Heart right ventricle (tissue), 16 donors: ENCODE measurements at regions not wholly inside any gene's neighbourhood (a gene's known extent, or its start where the extent isn't known, plus 50 kb on each side); places are given as distances from the start of the nearest gene placed in this dataset.
A peak's percentile ranks its signal among the peaks of the same experiment; 100 is the strongest.

Source experiments
- ATAC-seq, 8 donors: fragments of 200-7000 bp; cut with Tn5 transposase; one replicate each; pipeline ENCODE4 v1.9.1; 2020; ENCODE audit warnings: mild to moderate bottlenecking in 8 of 8, moderate library complexity in 8 of 8, moderate number of reproducible peaks in 1 of 8
- DNase-seq, 2 donors: peaks; one replicate each; pipeline ENCODE4 v3.0.0-alpha.2; 2020
- H3K27ac ChIP-seq, 10 donors: fragments of 200-600 bp; sonication (generic) in 2 of 10; one replicate each; pipeline versions ENCODE4 v1.5.0 to v1.8.0; 2020 to 2022; ENCODE audit warnings: mild to moderate bottlenecking in 3 of 10
- H3K27me3 ChIP-seq, 7 donors: fragments of 200-600 bp; one replicate each; pipeline ENCODE4 v1.8.0; 2021 to 2022; ENCODE audit warnings: mild to moderate bottlenecking in 2 of 7
- H3K36me3 ChIP-seq, 9 donors: fragments of 200-600 bp; sonication (generic) in 1 of 9; one replicate each; pipeline versions ENCODE4 v1.5.0 to v1.8.0; 2020 to 2022; ENCODE audit warnings: mild to moderate bottlenecking in 2 of 9
- H3K4me1 ChIP-seq, 9 donors: fragments of 200-600 bp; sonication (generic) in 1 of 9; one replicate each; pipeline versions ENCODE4 v1.5.0 to v1.8.0; 2020 to 2022; ENCODE audit warnings: mild to moderate bottlenecking in 4 of 9
- H3K4me3 ChIP-seq, 10 donors: fragments of 200-600 bp; sonication (generic) in 2 of 10; one replicate each; pipeline versions ENCODE4 v1.5.0 to v1.8.0; 2020 to 2022; ENCODE audit warnings: mild to moderate bottlenecking in 7 of 10, moderate library complexity in 2 of 10
- H3K9me3 ChIP-seq, 11 donors: fragments of 200-600 bp in 10 of 11; sonication (generic) in 2 of 11; one replicate each; pipeline versions ENCODE4 v1.5.0 to v1.8.0; 2013 to 2022; ENCODE audit warnings: mild to moderate bottlenecking in 2 of 11, control low read depth in 1 of 11, moderate library complexity in 1 of 11
- CTCF ChIP-seq, 9 donors: fragments of 200-600 bp; sonication (generic) in 2 of 9; IDR thresholded peaks; one replicate each; pipeline versions ENCODE4 v1.5.0 to v1.8.0; 2021 to 2022; ENCODE audit warnings: antibody characterized with exemption in 9 of 9, mild to moderate bottlenecking in 5 of 9, moderate library complexity in 1 of 9
- WGBS, 2 donors: extraction: QIAGEN DNeasy Blood & Tissue Kit; methylation state at CpG; one replicate each; pipeline ENCODE4 v1.1.7; 2013; ENCODE audit warnings: inconsistent platforms in 1 of 2; 5-methylcytosine and 5-hydroxymethylcytosine counted together
- intact Hi-C, 10 donors: fragments of 100-400 bp; cut with DNase I; formaldehyde crosslinking; loops; one replicate each; pipeline versions ENCODE4 v1.11.1 to v1.14.2; 2022
- donor health status: Arrhythmogenic right ventricular cardiomyopathy.
- donor health status: ischemic (EF 13 %, LVEDD 7.1; RV severe dilation, severe dysfunction).
- donor health status: healthy with polysubstance abuse.
- donor health status: DM: no; HTN: yes; CAD: no.
- donor health status: DM: no; HTN: no; CAD: no.
- donor health status: ischemic (EF 25% LVEDD 6.9; RV normal size, moderate dysfunction).
- donor health status: ischemic (EF 25% LVEDD 5.7; RV mildly dilated, moderate dysfunction).
- donor health status: healthy.
- donor health status: DM: yes; HTN: yes; CAD: no.
- donor health status: Ischemic cardiomyopathy.
- donor health status: ischemic (EF 35%, LVEDD 5.7; RV mildly dilated, moderate dysfunction).
- donor health status: nonischemic (EF 11% LVEDD 7.7; RV severe dilation, severe dysfunction).
- donor health status: DM: yes; HTN: yes; CAD: no.
- donor health status: PGD.
- donor health status: ischemic (EF 29% LVEDD 5.4; RV normal size, mild dysfunction).
- donor health status: nonischemic (EF 23%, LVEDD 6.1; RV moderate dilation, normal function).

- TF ChIP-seq CTCF (IDR thresholded peaks at IDR 0.05) = no peak
- H3K9me3 ChIP-seq = no peaks in the 10 kb centered on the region
- H3K27ac ChIP-seq = peak overlapping the region in 1 of 10 donors; percentile 4
- peaks cover 0 to 32% (median 13%) of the 10 kb centered on the region in 9 donors for H3K4me1 ChIP-seq
- 72 to 89% methylated on average over 7 of the region's 7 CpGs for WGBS, 2 donors
- intact Hi-C loops = loop anchor here (2.0 to 10.0 kb wide), 7 partner anchors 223 to 375 kb away; no protein-coding TSS in a partner anchor
- no peak overlapping the region for H3K4me3 ChIP-seq
- no peaks in the 10 kb centered on the region for H3K36me3 ChIP-seq
- no peaks in the 10 kb centered on the region for H3K27me3 ChIP-seq
- DNase-seq (no peak), ATAC-seq (peak in 2 of 8 donors; percentile 15 to 30)
Observed at GRCh38 chr4:85369703-85370380, 105.1 kb upstream of the ARHGAP24 start.

GRCh38 chr4:85370400-85371032, 104.4 kb upstream of the ARHGAP24 start:
- no peak overlapping the region for H3K27ac ChIP-seq

DNA sequence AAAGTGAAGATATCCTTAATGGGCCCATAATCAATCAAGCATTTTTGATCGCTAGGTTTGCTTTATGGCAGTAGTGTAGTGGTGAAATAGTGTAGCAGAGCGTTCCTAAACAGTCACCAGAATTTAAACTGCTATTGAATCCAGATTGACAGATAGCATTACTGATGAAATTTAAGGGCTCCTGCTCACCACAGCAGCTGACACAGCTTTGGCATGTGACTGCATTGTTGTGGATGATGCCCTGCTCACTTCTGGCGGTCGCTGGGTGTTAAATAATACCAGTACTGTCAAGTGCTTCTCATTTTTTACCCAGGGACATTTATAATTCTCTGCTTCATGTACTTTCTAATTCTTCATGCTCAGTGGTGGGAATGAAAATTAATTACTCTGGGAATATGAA, 102.0 kb upstream of the ARHGAP24 start:
- Histone ChIP-seq H3K27ac (no peak overlapping the region), H3K9me3 (no peaks in the 10 kb centered on the region), H3K27me3 (no peaks in the 10 kb centered on the region), H3K36me3 (no peaks in the 10 kb centered on the region), H3K4me1 (peaks cover 0 to 26% (median 12%) of the 10 kb centered on the region in 9 donors), H3K4me3 (no peak overlapping the region)
- intact Hi-C loops = loop anchor here in 8 of 10 donors (5.0 to 10.0 kb wide), 5 partner anchors 226 to 372 kb away; no protein-coding TSS in a partner anchor
- ATAC-seq (no peak), DNase-seq (no peak)
- TF ChIP-seq CTCF (IDR thresholded peaks at IDR 0.05) = no peak
- WGBS, 2 donors = 77 to 80% methylated on average over 4 of the region's 4 CpGs

More at GRCh38 chr4:85370400-85371032, 104.4 kb upstream of the ARHGAP24 start:
- 66 to 68% methylated on average over 5 of the region's 5 CpGs for WGBS, 2 donors
- DNase-seq (peak in 1 of 2 donors; percentile 49), ATAC-seq (peak in 7 of 8 donors; percentile 57 to 86 (median 67))
- H3K4me1 ChIP-seq = peaks cover 0 to 32% (median 13%) of the 10 kb centered on the region in 9 donors
- H3K4me3 ChIP-seq = no peak overlapping the region
- peak; percentile 46 to 79 (median 71) for TF ChIP-seq CTCF (IDR thresholded peaks at IDR 0.05)
- H3K9me3 ChIP-seq = no peaks in the 10 kb centered on the region
- intact Hi-C loops = loop anchor here in 8 of 10 donors (2.0 to 10.0 kb wide), 7 partner anchors 223 to 374 kb away; no protein-coding TSS in a partner anchor
- H3K36me3 ChIP-seq = no peaks in the 10 kb centered on the region
- no peaks in the 10 kb centered on the region for H3K27me3 ChIP-seq

DNA sequence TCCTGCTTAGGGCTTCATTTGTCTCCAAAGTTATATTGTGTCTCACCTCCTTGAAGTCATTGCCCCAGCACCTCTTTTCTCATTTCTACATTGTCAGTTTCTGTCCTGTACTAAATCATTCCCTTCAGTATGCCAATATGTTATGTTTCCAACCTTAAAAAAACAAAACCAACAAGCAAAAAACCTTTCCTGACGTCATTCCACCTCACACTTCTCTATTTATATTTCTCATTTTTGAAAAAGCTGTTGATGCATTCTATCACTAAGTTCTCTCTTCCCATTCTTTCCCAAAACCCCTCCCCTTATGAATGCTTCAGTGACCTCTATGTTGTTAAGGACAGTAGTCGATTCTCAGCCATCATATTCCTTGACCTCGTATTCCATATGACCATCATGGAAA, 98.7 kb upstream of the ARHGAP24 start:
- WGBS, 2 donors = 82 to 91% methylated on average over 3 of the region's 3 CpGs
- Histone ChIP-seq H3K9me3 (no peaks in the 10 kb centered on the region), H3K27me3 (no peaks in the 10 kb centered on the region), H3K4me1 (no peaks in the 10 kb centered on the region), H3K36me3 (no peaks in the 10 kb centered on the region), H3K4me3 (no peak overlapping the region), H3K27ac (no peak overlapping the region)
- intact Hi-C loops = loop anchor here in 8 of 10 donors (5.0 to 10.0 kb wide), 4 partner anchors 231 to 369 kb away; no protein-coding TSS in a partner anchor
- DNase-seq (no peak), ATAC-seq (no peak)
- TF ChIP-seq CTCF (IDR thresholded peaks at IDR 0.05) = no peak
